ENCODE measurements at regions not wholly inside any gene's neighbourhood (a gene's known extent, or its start where the extent isn't known, plus 50 kb on each side); places are given as distances from the start of the nearest gene placed in this dataset.

GRCh38 chr3:68163062-68163461, 508.6 kb upstream of the SUCLG2 start:
- no peak overlapping the region for H3K9ac ChIP-seq (ENCODE audit: insufficient read depth, low read length)
- H3K36me3 ChIP-seq (ENCODE audit: control insufficient read depth, insufficient read depth, low read length): no peaks in the 10 kb centered on the region
- no peak overlapping the region for H3K27ac ChIP-seq (ENCODE audit: insufficient read depth, low read length)
- TF ChIP-seq, protein P1, sequence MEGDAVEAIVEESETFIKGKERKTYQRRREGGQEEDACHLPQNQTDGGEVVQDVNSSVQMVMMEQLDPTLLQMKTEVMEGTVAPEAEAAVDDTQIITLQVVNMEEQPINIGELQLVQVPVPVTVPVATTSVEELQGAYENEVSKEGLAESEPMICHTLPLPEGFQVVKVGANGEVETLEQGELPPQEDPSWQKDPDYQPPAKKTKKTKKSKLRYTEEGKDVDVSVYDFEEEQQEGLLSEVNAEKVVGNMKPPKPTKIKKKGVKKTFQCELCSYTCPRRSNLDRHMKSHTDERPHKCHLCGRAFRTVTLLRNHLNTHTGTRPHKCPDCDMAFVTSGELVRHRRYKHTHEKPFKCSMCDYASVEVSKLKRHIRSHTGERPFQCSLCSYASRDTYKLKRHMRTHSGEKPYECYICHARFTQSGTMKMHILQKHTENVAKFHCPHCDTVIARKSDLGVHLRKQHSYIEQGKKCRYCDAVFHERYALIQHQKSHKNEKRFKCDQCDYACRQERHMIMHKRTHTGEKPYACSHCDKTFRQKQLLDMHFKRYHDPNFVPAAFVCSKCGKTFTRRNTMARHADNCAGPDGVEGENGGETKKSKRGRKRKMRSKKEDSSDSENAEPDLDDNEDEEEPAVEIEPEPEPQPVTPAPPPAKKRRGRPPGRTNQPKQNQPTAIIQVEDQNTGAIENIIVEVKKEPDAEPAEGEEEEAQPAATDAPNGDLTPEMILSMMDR (conservative IDR thresholded peaks at IDR 0.05 in 1 of 2, IDR thresholded peaks at IDR 0.05 in 1 of 2; ENCODE audit: low read depth in 1 of 2, low read length in 2 of 2): no peak
- no peak for TF ChIP-seq EZH2 (IDR thresholded peaks at IDR 0.05; ENCODE audit: low read length, missing control alignments)
- H2AFZ ChIP-seq (ENCODE audit: low read length): no peak overlapping the region
- no peak overlapping the region for H3K4me2 ChIP-seq (ENCODE audit: extremely low read depth, insufficient read depth, low read length)
- H3K9me3 ChIP-seq (ENCODE audit: control insufficient read depth, insufficient read depth, low read depth, low read length): no peaks in the 10 kb centered on the region
- H3K4me1 ChIP-seq (ENCODE audit: control insufficient read depth, extremely low read depth, insufficient read depth, low read length): no peaks in the 10 kb centered on the region
- no peaks in the 10 kb centered on the region for H3K27me3 ChIP-seq (ENCODE audit: control insufficient read depth, insufficient read depth, low read length)
- H3K79me2 ChIP-seq (ENCODE audit: control insufficient read depth, insufficient read depth, low read length): no peaks in the 10 kb centered on the region
- no peaks in the 10 kb centered on the region for H4K20me1 ChIP-seq (ENCODE audit: control insufficient read depth, extremely low read depth, insufficient read depth, low read length)
- H3K4me3 ChIP-seq (replicated peaks in 1 of 4; ENCODE audit: control extremely low read depth in 1 of 4, insufficient read depth in 1 of 4, low read depth in 3 of 4, low read length in 4 of 4): no peak overlapping the region
- no peak for DNase-seq (ENCODE audit: low read depth in 2 of 2)

DNA sequence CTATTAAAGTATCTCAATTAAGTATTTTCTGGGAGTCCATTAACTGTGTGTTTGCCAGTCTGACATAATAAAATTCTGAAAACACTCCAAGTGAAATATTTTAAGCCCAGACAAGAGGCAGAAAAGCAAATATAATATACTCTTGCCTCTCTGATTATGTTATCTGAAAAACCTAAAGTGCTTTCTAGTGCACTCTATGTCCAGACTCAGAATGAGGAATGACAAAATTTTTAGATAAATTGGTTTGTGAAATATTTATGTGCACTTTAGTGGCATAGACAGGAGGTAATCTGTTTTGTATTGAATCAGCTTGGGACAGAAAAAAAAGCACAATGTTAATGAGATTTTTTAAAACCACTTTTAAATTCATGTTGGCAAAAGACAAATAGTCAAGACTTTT, 508.2 kb upstream of the SUCLG2 start:
- H4K20me1 ChIP-seq (ENCODE audit: control insufficient read depth, extremely low read depth, insufficient read depth, low read length): no peaks in the 10 kb centered on the region
- DNase-seq (ENCODE audit: low read depth in 2 of 2): no peak
- H3K36me3 ChIP-seq (ENCODE audit: control insufficient read depth, insufficient read depth, low read length): no peaks in the 10 kb centered on the region
- H3K9me3 ChIP-seq (ENCODE audit: control insufficient read depth, insufficient read depth, low read depth, low read length): no peaks in the 10 kb centered on the region
- no peaks in the 10 kb centered on the region for H3K27me3 ChIP-seq (ENCODE audit: control insufficient read depth, insufficient read depth, low read length)
- no peak overlapping the region for H3K4me2 ChIP-seq (ENCODE audit: extremely low read depth, insufficient read depth, low read length)
- H3K79me2 ChIP-seq (ENCODE audit: control insufficient read depth, insufficient read depth, low read length): no peaks in the 10 kb centered on the region
- no peak overlapping the region for H3K4me3 ChIP-seq (replicated peaks in 1 of 4; ENCODE audit: control extremely low read depth in 1 of 4, insufficient read depth in 1 of 4, low read depth in 3 of 4, low read length in 4 of 4)
- no peak overlapping the region for H3K9ac ChIP-seq (ENCODE audit: insufficient read depth, low read length)
- TF ChIP-seq, protein P1 (conservative IDR thresholded peaks at IDR 0.05 in 1 of 2, IDR thresholded peaks at IDR 0.05 in 1 of 2; ENCODE audit: low read depth in 1 of 2, low read length in 2 of 2): no peak
- no peak for TF ChIP-seq EZH2 (IDR thresholded peaks at IDR 0.05; ENCODE audit: low read length, missing control alignments)
- H3K27ac ChIP-seq (ENCODE audit: insufficient read depth, low read length): no peak overlapping the region
- no peaks in the 10 kb centered on the region for H3K4me1 ChIP-seq (ENCODE audit: control insufficient read depth, extremely low read depth, insufficient read depth, low read length)
- no peak overlapping the region for H2AFZ ChIP-seq (ENCODE audit: low read length)

DNA sequence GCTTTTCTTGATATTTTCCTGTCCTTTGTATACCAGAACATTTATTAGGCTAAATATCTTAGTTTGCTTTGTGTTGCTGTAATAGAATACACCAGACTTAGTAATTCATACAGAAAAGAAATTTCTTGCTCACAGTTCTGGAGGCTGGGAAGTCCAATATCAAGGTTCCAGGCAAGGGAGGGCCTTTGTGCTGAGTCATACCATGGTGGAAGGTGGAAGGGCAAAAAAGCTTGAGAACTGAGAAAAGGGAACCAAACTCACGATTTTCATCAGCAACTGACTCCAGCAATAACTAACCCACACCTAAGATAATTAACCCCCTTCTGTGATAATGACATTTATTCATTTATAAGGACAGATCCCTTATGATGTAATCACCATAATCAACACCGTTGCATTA, 496.9 kb upstream of the SUCLG2 start:
- H3K9me3 ChIP-seq (ENCODE audit: control insufficient read depth, insufficient read depth, low read depth, low read length): no peaks in the 10 kb centered on the region
- no peaks in the 10 kb centered on the region for H3K36me3 ChIP-seq (ENCODE audit: control insufficient read depth, insufficient read depth, low read length)
- no peak overlapping the region for H3K4me3 ChIP-seq (replicated peaks in 1 of 4; ENCODE audit: control extremely low read depth in 1 of 4, insufficient read depth in 1 of 4, low read depth in 3 of 4, low read length in 4 of 4)
- no peak overlapping the region for H3K27ac ChIP-seq (ENCODE audit: insufficient read depth, low read length)
- TF ChIP-seq, protein P1 (conservative IDR thresholded peaks at IDR 0.05 in 1 of 2, IDR thresholded peaks at IDR 0.05 in 1 of 2; ENCODE audit: low read depth in 1 of 2, low read length in 2 of 2): no peak
- TF ChIP-seq EZH2 (IDR thresholded peaks at IDR 0.05; ENCODE audit: low read length, missing control alignments): no peak
- no peaks in the 10 kb centered on the region for H3K4me1 ChIP-seq (ENCODE audit: control insufficient read depth, extremely low read depth, insufficient read depth, low read length)
- no peak overlapping the region for H3K4me2 ChIP-seq (ENCODE audit: extremely low read depth, insufficient read depth, low read length)
- no peak overlapping the region for H3K9ac ChIP-seq (ENCODE audit: insufficient read depth, low read length)
- no peak overlapping the region for H2AFZ ChIP-seq (ENCODE audit: low read length)
- no peaks in the 10 kb centered on the region for H3K79me2 ChIP-seq (ENCODE audit: control insufficient read depth, insufficient read depth, low read length)
- no peak for DNase-seq (ENCODE audit: low read depth in 2 of 2)
- no peaks in the 10 kb centered on the region for H4K20me1 ChIP-seq (ENCODE audit: control insufficient read depth, extremely low read depth, insufficient read depth, low read length)
- no peaks in the 10 kb centered on the region for H3K27me3 ChIP-seq (ENCODE audit: control insufficient read depth, insufficient read depth, low read length)
